ENCODE measurements at regions not wholly inside any gene's neighbourhood (a gene's known extent, or its start where the extent isn't known, plus 50 kb on each side); places are given as distances from the start of the nearest gene placed in this dataset.

GRCh38 chr1:94701796-94702441 is 118.2 kb upstream of the SLC44A3 start:
- H3K4me3 ChIP-seq (ENCODE audit: low read length): no peak overlapping the region
- no peaks in the 10 kb centered on the region for H3K27me3 ChIP-seq (ENCODE audit: control insufficient read depth, insufficient read depth, low read length)
- H3K9ac ChIP-seq (ENCODE audit: low read length): no peak overlapping the region
- no peaks in the 10 kb centered on the region for H3K36me3 ChIP-seq (ENCODE audit: control insufficient read depth, low read depth, low read length)
- H3K4me1 ChIP-seq (ENCODE audit: control insufficient read depth, low read depth, low read length): peaks cover 3% of the 10 kb centered on the region
- H3K27ac ChIP-seq (ENCODE audit: low read length): no peak overlapping the region
- H3K9me3 ChIP-seq (ENCODE audit: control insufficient read depth, low read depth, low read length): no peaks in the 10 kb centered on the region

GRCh38 chr1:94698759-94699502 is 121.2 kb upstream of the SLC44A3 start:
- Histone ChIP-seq H3K36me3 (ENCODE audit: control insufficient read depth, low read depth, low read length) (no peaks in the 10 kb centered on the region), H3K4me3 (ENCODE audit: low read length) (no peak overlapping the region), H3K27ac (ENCODE audit: low read length) (no peak overlapping the region), H3K9ac (ENCODE audit: low read length) (no peak overlapping the region), H3K27me3 (ENCODE audit: control insufficient read depth, insufficient read depth, low read length) (no peaks in the 10 kb centered on the region), H3K9me3 (ENCODE audit: control insufficient read depth, low read depth, low read length) (no peaks in the 10 kb centered on the region), H3K4me1 (ENCODE audit: control insufficient read depth, low read depth, low read length) (peaks cover 3% of the 10 kb centered on the region)

- Histone ChIP-seq H3K4me3 (ENCODE audit: low read length) (no peak overlapping the region), H3K36me3 (ENCODE audit: control insufficient read depth, low read depth, low read length) (no peaks in the 10 kb centered on the region), H3K27ac (ENCODE audit: low read length) (no peak overlapping the region), H3K4me1 (ENCODE audit: control insufficient read depth, low read depth, low read length) (peaks cover 3% of the 10 kb centered on the region), H3K27me3 (ENCODE audit: control insufficient read depth, insufficient read depth, low read length) (no peaks in the 10 kb centered on the region), H3K9ac (ENCODE audit: low read length) (no peak overlapping the region), H3K9me3 (ENCODE audit: control insufficient read depth, low read depth, low read length) (no peaks in the 10 kb centered on the region)
Observed at GRCh38 chr1:94698356-94698755, 121.8 kb upstream of the SLC44A3 start.

GRCh38 chr1:94697839-94698238 is 122.3 kb upstream of the SLC44A3 start:
- Histone ChIP-seq H3K27ac (ENCODE audit: low read length) (no peak overlapping the region), H3K9ac (ENCODE audit: low read length) (no peak overlapping the region), H3K9me3 (ENCODE audit: control insufficient read depth, low read depth, low read length) (no peaks in the 10 kb centered on the region), H3K36me3 (ENCODE audit: control insufficient read depth, low read depth, low read length) (no peaks in the 10 kb centered on the region), H3K27me3 (ENCODE audit: control insufficient read depth, insufficient read depth, low read length) (no peaks in the 10 kb centered on the region), H3K4me1 (ENCODE audit: control insufficient read depth, low read depth, low read length) (peaks cover 3% of the 10 kb centered on the region), H3K4me3 (ENCODE audit: low read length) (no peak overlapping the region)

GRCh38 chr1:94694226-94694915 is 125.8 kb upstream of the SLC44A3 start:
- H3K4me1 ChIP-seq (ENCODE audit: control insufficient read depth, low read depth, low read length): peaks cover 9% of the 10 kb centered on the region
- no peak overlapping the region for H3K4me3 ChIP-seq (ENCODE audit: low read length)
- H3K9me3 ChIP-seq (ENCODE audit: control insufficient read depth, low read depth, low read length): peaks cover 3% of the 10 kb centered on the region
- H3K27ac ChIP-seq (ENCODE audit: low read length): no peak overlapping the region
- H3K9ac ChIP-seq (ENCODE audit: low read length): no peak overlapping the region
- no peaks in the 10 kb centered on the region for H3K27me3 ChIP-seq (ENCODE audit: control insufficient read depth, insufficient read depth, low read length)
- H3K36me3 ChIP-seq (ENCODE audit: control insufficient read depth, low read depth, low read length): no peaks in the 10 kb centered on the region

- no peak overlapping the region for H3K9ac ChIP-seq (ENCODE audit: low read length)
- H3K36me3 ChIP-seq (ENCODE audit: control insufficient read depth, low read depth, low read length): no peaks in the 10 kb centered on the region
- no peaks in the 10 kb centered on the region for H3K27me3 ChIP-seq (ENCODE audit: control insufficient read depth, insufficient read depth, low read length)
- no peak overlapping the region for H3K4me3 ChIP-seq (ENCODE audit: low read length)
- H3K9me3 ChIP-seq (ENCODE audit: control insufficient read depth, low read depth, low read length): peaks cover 3% of the 10 kb centered on the region
- H3K4me1 ChIP-seq (ENCODE audit: control insufficient read depth, low read depth, low read length): peaks cover 15% of the 10 kb centered on the region
- H3K27ac ChIP-seq (ENCODE audit: low read length): no peak overlapping the region
Observed at GRCh38 chr1:94693435-94693834, 126.7 kb upstream of the SLC44A3 start.

GRCh38 chr1:94693029-94693428 is 127.1 kb upstream of the SLC44A3 start:
- Histone ChIP-seq H3K27me3 (ENCODE audit: control insufficient read depth, insufficient read depth, low read length) (no peaks in the 10 kb centered on the region), H3K9ac (ENCODE audit: low read length) (no peak overlapping the region), H3K4me1 (ENCODE audit: control insufficient read depth, low read depth, low read length) (peaks cover 14% of the 10 kb centered on the region), H3K4me3 (ENCODE audit: low read length) (no peak overlapping the region), H3K9me3 (ENCODE audit: control insufficient read depth, low read depth, low read length) (peaks cover 3% of the 10 kb centered on the region), H3K36me3 (ENCODE audit: control insufficient read depth, low read depth, low read length) (no peaks in the 10 kb centered on the region), H3K27ac (ENCODE audit: low read length) (no peak overlapping the region)

- H3K9ac ChIP-seq (ENCODE audit: low read length): no peak overlapping the region
- no peaks in the 10 kb centered on the region for H3K27me3 ChIP-seq (ENCODE audit: control insufficient read depth, insufficient read depth, low read length)
- H3K36me3 ChIP-seq (ENCODE audit: control insufficient read depth, low read depth, low read length): no peaks in the 10 kb centered on the region
- no peak overlapping the region for H3K27ac ChIP-seq (ENCODE audit: low read length)
- H3K9me3 ChIP-seq (ENCODE audit: control insufficient read depth, low read depth, low read length): peaks cover 3% of the 10 kb centered on the region
- H3K4me1 ChIP-seq (ENCODE audit: control insufficient read depth, low read depth, low read length): peaks cover 20% of the 10 kb centered on the region
- H3K4me3 ChIP-seq (ENCODE audit: low read length): no peak overlapping the region
Observed at GRCh38 chr1:94688646-94689045, 131.5 kb upstream of the SLC44A3 start.

DNA sequence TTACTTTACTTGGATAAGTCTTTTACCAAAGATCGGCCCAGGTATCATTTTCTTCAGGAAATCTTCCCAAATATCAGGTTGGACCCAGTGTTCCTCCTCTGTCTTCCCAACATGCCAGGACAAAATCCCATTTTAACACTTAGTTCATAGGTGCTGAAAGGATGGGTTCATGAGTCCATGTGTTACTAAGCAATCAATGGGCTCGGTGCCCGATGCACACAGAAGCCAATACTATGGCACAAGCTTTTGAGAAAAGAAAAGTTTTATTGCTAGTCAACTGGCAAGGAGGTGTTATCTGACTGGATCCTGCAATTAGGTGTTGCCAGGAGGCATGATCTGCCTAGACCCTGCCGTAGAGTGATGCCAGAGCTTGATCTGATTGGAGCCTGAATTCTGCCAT is 133.3 kb upstream of the SLC44A3 start:
- no peaks in the 10 kb centered on the region for H3K36me3 ChIP-seq (ENCODE audit: control insufficient read depth, low read depth, low read length)
- H3K4me3 ChIP-seq (ENCODE audit: low read length): no peak overlapping the region
- no peak overlapping the region for H3K9ac ChIP-seq (ENCODE audit: low read length)
- H3K27ac ChIP-seq (ENCODE audit: low read length): no peak overlapping the region
- peaks cover 3% of the 10 kb centered on the region for H3K9me3 ChIP-seq (ENCODE audit: control insufficient read depth, low read depth, low read length)
- no peaks in the 10 kb centered on the region for H3K27me3 ChIP-seq (ENCODE audit: control insufficient read depth, insufficient read depth, low read length)
- H3K4me1 ChIP-seq (ENCODE audit: control insufficient read depth, low read depth, low read length): peaks cover 20% of the 10 kb centered on the region

GRCh38 chr1:94684690-94685250 is 135.4 kb upstream of the SLC44A3 start:
- Histone ChIP-seq H3K4me3 (ENCODE audit: low read length) (no peak overlapping the region), H3K27ac (ENCODE audit: low read length) (no peak overlapping the region), H3K9ac (ENCODE audit: low read length) (no peak overlapping the region), H3K36me3 (ENCODE audit: control insufficient read depth, low read depth, low read length) (no peaks in the 10 kb centered on the region), H3K4me1 (ENCODE audit: control insufficient read depth, low read depth, low read length) (peaks cover 15% of the 10 kb centered on the region), H3K27me3 (ENCODE audit: control insufficient read depth, insufficient read depth, low read length) (no peaks in the 10 kb centered on the region), H3K9me3 (ENCODE audit: control insufficient read depth, low read depth, low read length) (no peaks in the 10 kb centered on the region)

DNA sequence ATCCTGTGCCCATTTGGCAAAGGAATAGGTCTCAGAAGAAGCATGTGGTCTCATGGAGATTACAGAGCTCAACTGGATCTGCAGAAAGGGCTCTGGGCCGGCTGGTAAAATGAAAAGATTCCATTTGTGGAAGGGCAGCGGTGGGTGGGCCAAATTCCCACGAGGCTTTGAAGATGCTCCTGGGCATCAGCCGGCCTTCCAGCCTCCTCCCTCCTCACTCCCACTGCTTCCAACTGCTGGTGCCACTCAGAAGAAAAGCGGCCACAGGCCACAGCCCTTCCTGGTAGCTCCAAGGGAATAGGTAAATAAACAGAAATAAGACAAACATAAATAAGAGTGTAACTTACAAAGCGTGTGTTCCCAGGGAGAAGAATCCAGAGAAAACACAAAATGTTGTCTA is 136.3 kb upstream of the SLC44A3 start:
- peaks cover 11% of the 10 kb centered on the region for H3K4me1 ChIP-seq (ENCODE audit: control insufficient read depth, low read depth, low read length)
- no peaks in the 10 kb centered on the region for H3K9me3 ChIP-seq (ENCODE audit: control insufficient read depth, low read depth, low read length)
- H3K36me3 ChIP-seq (ENCODE audit: control insufficient read depth, low read depth, low read length): no peaks in the 10 kb centered on the region
- no peak overlapping the region for H3K4me3 ChIP-seq (ENCODE audit: low read length)
- no peak overlapping the region for H3K9ac ChIP-seq (ENCODE audit: low read length)
- no peaks in the 10 kb centered on the region for H3K27me3 ChIP-seq (ENCODE audit: control insufficient read depth, insufficient read depth, low read length)
- H3K27ac ChIP-seq (ENCODE audit: low read length): no peak overlapping the region
